SK-N-MC (cell line): ENCODE measurements at regions not wholly inside any gene's neighbourhood (a gene's known extent, or its start where the extent isn't known, plus 50 kb on each side); places are given as distances from the start of the nearest gene placed in this dataset.

Experiments
- EZH2 ChIP-seq: fragments of 200-600 bp; sonication (generic); IDR thresholded peaks from one replicate; pipeline ENCODE4 v1.6.1; 2017; ENCODE audit warnings: antibody characterized with exemption
- FOXP2 ChIP-seq: optimal IDR thresholded peaks from 2 replicates; pipeline ENCODE3; 2011; ENCODE audit warnings: mild to moderate bottlenecking, moderate library complexity; ENCODE audit not compliant: insufficient read depth; ENCODE audit errors: extremely low read length, control extremely low read depth
- POLR2AphosphoS5 ChIP-seq: IDR thresholded peaks from 2 replicates; pipeline ENCODE4 v1.6.1; 2012; ENCODE audit warnings: mild to moderate bottlenecking, low read depth, low read length, borderline replicate concordance

- TF ChIP-seq POLR2AphosphoS5 (no peak), EZH2 (no peak), FOXP2 (no peak)
Observed at GRCh38 chr10:65041307-65041706, 1520.1 kb downstream of the REEP3 start.
